Erythroblast (primary cell): ENCODE measurements at regions not wholly inside any gene's neighbourhood (a gene's known extent, or its start where the extent isn't known, plus 50 kb on each side); places are given as distances from the start of the nearest gene placed in this dataset.

ENCODE experiments used
- DNase-seq, 2 experiments: peaks; one replicate each; lab custom pipeline; 2025; lab: John Stamatoyannopoulos, UW
- GATA1 ChIP-seq: IDR thresholded peaks from 2 replicates; pipeline ENCODE4 v1.6.1; 2011; ENCODE audit warnings: low read depth, mild to moderate bottlenecking, control low read depth, low read length, moderate library complexity
- POLR2A ChIP-seq: IDR thresholded peaks from 2 replicates; pipeline ENCODE4 v1.6.1; 2011; ENCODE audit warnings: mild to moderate bottlenecking, low read length

GRCh38 chr4:81919223-81919622 lies 447.5 kb upstream of the RASGEF1B start:
- TF ChIP-seq GATA1 (no peak), POLR2A (no peak)
- peak; percentile 27 to 40 for DNase-seq

GRCh38 chr4:81915430-81915829 lies 443.7 kb upstream of the RASGEF1B start:
- DNase-seq, result no peak
- TF ChIP-seq GATA1 (no peak), POLR2A (no peak)

DNA sequence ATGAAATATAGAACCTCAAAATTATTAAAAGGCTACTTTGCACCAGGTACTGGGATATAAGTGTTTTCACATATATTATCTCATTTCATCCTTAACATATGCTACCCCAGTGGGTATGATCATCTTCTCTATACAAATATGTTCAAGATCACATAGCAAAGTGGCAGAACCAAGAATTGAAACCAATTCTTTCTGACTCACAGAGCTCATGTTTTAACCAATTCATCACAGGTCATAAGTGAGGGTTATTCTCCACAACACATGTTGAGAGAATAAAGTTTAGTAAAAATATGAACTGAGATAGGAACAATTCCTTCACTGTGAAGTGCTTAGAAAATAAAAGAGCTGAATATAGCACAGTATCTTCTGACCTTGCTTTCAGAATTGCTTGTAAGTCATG lies 442.9 kb upstream of the RASGEF1B start:
- no peak for TF ChIP-seq GATA1
- TF ChIP-seq POLR2A, result no peak
- no peak for DNase-seq

GRCh38 chr4:81913427-81913879 lies 441.7 kb upstream of the RASGEF1B start:
- DNase-seq, result peak; percentile 74 to 81
- TF ChIP-seq GATA1 (no peak), POLR2A (no peak)

DNA sequence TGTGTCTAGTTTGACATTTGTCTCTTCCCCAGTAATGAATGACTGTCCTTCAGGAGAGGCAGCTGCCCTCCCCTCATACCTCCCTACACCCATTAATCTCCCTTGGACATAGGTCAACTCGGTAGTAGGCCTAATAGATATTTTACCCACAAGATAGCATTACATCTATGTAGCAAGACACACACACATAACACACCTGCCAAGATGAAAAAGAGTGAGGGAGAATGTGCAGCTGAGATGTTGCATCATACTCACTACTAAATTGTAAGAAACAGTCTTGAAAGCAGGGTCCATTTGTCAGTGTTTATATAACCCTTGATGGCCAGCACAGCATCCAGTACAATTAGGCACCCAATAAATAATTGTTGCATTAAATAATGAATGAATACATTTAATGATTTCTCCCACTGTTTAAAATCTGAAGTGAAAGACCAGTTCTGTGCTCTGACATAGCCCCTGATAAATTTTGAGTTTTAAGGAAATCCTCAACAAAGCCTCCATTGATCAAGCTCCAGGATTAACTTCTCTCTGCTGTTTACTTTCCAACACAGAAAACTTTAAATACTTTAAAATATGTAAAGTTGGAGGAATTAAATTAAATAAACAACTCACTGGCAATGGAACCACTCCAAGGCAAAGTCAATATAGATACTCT lies 440.8 kb upstream of the RASGEF1B start:
- DNase-seq, result no peak
- TF ChIP-seq GATA1 (no peak), POLR2A (no peak)

DNA sequence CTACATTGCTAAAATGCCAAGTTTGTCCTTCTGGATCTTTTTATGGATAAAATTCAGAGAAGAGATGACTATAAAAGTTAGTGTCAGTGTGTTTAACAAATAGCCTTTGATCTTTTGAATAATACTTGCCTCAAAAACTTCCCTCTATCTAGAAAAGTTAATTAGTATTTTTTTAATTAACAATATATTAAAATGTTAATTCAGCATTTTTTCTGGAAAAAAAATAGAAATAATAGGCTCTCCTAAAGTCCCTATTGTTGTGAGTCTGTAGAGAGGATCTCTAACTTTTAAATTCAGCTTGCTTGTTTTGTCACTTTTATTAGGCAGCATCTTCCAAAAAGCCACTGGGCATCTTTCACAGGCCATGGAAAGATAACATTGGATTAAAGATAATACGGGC lies 435.2 kb upstream of the RASGEF1B start:
- DNase-seq, result no peak
- TF ChIP-seq POLR2A (no peak), GATA1 (no peak)

GRCh38 chr4:81905971-81906370 lies 434.3 kb upstream of the RASGEF1B start:
- TF ChIP-seq GATA1 (no peak), POLR2A (no peak)
- no peak for DNase-seq

DNA sequence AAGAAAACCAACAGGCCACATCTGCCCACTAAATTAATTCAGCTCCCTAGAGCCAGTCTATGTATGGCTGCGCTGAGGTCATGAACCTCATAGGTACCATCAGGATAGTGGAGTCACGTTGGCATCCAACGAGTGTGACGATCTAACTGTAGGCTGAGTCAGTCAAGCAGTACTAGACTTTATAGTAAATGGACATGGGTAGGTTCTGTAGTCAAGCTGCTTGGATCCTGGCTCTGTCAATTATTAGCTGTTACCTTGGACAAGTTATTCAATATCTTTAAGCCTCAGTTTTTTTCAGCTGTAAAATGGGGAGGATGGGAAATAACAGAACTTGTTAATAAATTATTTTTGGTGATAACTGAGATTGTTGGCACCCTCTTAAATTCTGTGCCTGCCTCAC lies 432.4 kb upstream of the RASGEF1B start:
- DNase-seq, result no peak
- TF ChIP-seq GATA1, result no peak
- TF ChIP-seq POLR2A, result no peak

- TF ChIP-seq GATA1 (no peak), POLR2A (no peak)
- no peak for DNase-seq
Observed at GRCh38 chr4:81903212-81903611, 431.5 kb upstream of the RASGEF1B start.

DNA sequence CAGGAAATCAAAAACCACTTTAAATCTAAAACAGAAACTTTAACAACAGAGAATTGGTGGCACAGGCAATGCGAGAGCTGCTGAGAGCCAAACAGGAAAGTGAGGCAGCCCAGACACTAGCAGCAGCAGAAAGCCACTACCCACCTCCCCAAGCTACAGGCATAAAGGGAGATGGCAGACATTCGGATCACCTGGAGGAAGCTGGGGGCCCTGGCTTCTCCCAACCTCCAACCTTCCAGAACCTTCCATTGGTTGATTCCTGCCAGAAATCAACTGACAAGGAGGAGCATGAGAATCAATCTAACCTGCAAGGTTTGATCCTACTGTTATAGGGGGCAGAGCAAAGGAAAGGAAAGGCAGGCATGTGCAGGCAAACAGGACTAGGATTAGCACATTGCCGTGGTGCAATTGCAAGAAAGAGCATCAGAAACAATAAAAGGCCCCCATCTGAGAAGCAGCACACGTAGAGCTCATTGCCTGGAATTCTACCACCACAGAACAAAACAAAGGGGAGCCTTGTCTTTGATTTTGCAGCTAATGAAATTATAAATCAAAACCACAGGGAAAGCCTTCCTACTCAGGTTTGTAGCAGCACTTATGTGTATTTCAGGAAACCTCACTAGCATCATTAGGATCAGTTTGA lies 427.3 kb upstream of the RASGEF1B start:
- TF ChIP-seq GATA1 (no peak), POLR2A (no peak)
- no peak for DNase-seq

DNA sequence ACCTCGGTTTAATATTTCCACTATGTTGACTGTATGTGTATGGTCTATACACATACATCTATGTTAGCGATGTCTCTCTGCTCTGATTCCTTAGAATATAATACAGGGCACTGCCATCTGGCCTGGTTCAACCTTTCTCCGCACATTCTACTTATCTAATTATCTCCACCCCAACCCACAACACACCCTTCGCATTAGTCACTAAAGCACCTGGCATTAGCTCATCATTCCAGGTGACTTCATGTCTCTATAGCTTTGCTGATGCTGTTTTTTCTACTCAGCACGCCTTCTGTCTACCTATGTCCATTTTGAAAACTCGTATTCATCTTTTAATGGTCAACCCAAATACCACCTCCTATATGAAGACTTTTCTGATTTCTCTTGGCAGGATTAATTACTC lies 425.2 kb upstream of the RASGEF1B start:
- TF ChIP-seq GATA1, result no peak
- no peak for TF ChIP-seq POLR2A
- DNase-seq, result no peak

DNA sequence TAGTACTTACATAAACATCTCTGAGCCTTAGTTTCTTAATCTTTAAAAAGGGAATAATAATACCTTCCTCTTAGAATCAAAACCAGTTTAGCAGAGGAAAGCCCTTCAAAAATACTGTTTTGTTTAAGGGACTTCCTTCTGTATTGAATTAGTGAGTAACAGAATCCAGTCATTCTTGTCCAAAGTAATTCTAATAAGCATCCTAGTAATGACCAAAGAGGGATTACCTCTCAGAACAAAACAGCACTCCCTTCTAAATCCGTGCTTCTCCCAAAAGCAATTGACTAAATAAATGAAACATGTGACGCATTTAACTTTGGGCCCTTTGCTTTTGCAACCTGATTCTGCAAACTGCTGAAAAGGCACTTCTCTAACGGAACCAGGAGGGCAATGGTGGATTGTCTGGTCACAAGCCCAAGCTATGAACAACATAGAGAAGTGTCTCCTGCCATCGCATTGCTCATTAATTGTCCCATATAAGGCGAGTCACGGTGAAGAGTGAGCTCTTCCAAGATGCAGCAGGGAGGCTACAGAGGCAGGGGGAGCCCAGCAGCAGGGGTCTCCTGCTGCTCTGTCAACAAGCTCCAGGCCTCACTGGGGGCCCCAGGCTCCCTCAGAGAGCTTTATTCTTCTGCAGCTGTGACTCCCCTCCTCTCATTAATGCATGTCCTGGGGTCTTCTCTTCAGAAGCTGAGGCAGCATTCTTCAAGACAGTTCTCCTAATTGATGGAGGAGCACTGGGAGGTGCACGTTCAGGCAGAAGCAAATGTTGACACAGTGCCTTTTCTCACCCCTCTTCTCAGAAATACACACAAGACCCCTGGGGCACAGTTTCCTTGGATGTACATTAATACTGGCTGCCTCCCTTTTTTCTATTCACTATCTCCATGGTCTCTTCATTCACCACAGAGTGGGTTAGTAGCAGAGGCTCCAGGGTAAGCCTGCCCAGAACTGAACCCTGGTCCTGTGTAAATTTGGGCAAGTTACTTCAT lies 419.6 kb upstream of the RASGEF1B start:
- no peak for TF ChIP-seq GATA1
- no peak for TF ChIP-seq POLR2A
- no peak for DNase-seq

DNA sequence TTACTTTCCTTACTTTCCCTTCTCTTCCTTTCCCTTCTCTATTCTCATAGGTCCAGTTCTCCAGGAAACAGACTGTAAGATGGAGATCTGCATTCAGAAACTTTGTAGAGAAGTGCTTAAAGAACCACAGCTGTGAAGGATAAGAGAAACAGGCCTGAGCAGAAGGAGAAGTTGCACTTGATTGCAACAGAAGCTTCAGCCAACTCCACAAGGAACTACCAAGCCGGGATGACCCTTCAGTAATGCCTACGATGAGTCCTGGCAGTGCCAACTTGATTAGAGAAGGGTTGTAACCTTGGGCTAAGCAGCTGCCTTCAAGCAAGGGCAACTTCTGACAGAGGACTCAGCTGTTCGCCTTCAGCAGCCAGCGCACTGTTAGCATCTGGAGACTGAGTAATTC lies 413.3 kb upstream of the RASGEF1B start:
- no peak for DNase-seq
- TF ChIP-seq GATA1, result no peak
- TF ChIP-seq POLR2A, result no peak
